GM19023 (cell line): ENCODE measurements at regions not wholly inside any gene's neighbourhood (a gene's known extent, or its start where the extent isn't known, plus 50 kb on each side); places are given as distances from the start of the nearest gene placed in this dataset.
"Not testable (repeated sequence)": the region's sequence is repeated elsewhere in the genome, so short reads cannot be mapped to it uniquely, and the experiment has no call there.

Source experiments
- ATAC-seq: cut with Tn5 transposase; IDR thresholded peaks from one replicate; pipeline ENCODE4 v1.9.1; 2021; ENCODE audit warnings: mild to moderate bottlenecking, moderate library complexity; ENCODE audit not compliant: unreplicated experiment

DNA sequence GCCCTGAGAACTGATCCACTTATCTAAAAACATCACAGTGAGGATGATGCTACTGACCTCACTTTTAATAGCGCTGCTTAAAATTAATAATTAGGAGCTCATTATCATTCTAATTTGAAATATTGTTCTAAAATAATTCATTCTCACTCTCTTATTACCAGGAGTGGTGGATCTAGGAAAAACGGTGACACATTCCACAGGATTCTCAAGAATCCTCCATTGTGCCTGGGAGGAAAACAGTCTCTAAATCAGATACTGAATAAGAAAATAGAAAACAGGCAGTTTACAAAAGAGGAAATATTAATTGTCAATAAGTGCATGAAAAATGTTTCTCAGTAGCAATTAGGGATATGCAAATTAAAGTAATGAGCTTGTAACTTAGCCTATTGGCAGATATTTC lies 187.4 kb downstream of the TENT5A start:
- no peak for ATAC-seq

DNA sequence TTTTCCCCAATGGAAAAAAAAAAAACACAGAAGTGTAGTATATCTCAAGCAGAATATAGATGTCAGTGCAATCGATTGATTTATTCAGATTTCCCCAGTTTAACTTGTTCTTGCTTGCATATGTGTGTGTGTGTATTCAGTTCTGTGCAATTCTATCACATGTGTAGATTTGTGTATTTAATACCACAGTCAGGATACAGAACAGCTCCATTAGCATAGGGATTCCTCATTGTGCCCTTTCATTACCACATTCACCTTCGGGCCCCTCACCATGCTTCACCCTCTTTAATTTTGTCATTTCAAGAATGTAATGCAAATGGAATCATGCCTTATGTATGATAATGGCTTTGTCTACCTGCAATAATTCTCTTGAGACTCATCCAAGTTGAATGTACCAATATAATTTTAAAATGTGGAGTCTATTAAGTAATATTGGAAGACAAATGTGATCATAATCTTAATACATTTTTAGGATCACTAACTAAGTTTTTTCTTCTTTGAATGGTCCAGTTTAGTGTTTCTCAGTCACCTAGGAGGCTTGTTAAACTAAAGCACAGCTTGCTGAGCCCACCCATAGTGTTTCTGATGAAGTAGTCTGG lies 187.9 kb downstream of the TENT5A start:
- ATAC-seq, result no peak

DNA sequence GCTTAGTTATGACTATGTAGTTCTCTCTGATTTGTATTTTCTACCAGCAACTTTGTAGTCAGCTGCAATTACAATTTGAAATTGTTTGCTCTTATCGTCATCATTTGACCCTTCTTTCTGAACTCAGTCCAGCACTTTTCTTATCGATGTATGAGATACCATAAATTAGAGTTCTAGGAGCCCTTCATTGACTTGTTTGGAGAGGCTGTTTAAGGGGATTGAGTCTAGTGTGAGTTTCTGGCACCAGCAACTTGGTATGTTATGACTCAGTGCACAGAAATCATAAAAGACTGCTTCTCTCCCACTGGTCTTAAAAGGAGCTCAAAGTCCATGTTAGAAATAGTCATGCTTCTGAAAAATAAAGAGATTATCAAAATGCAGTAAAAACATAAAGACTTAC lies 190.3 kb downstream of the TENT5A start:
- no peak for ATAC-seq

DNA sequence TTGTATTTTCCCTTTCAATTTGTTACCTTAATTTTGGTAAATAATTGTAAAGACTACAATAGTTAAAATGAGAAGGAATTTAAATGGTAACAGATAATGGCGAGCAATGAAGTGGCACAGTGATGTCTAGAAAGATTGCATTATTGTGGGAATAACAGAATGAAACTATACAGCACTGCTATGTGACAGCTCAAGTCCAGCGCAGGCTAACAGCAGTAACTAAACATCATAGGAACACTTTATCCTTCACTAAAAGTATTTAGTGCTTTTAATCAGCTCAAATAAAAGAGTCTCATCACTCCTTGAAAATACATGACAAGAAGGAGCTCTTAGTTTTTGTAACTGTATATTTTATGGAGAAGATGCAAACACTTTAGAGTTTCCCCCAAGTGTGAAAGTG lies 190.8 kb downstream of the TENT5A start:
- ATAC-seq, result no peak

DNA sequence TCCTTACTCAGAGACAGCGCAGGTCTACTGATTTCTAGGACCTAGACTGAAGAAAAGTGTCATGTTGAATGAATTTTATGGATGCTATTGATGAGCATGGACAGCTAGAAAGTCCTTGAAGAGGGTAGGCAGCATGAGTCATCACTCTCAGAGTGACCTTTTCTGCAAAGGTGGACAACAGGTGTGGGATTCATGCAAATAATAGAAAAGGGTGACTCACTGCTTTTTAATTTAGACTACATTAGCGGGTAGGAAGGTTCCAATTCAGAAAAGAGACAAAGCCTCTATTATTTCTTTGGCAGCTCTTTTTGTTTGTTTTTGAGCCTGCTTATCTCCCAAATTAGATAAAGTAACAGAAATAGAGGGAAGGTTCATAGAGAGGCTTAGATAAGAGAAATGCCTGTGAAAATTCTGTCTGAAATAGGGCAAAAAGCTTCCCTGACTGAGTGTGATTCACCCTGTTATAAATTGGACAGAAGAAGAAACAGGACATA lies 191.4 kb downstream of the TENT5A start:
- no peak for ATAC-seq

GRCh38 chr6:81557811-81558210 lies 194.7 kb downstream of the TENT5A start:
- ATAC-seq, result no peak

GRCh38 chr6:81556551-81556950 lies 195.9 kb downstream of the TENT5A start:
- ATAC-seq, result no peak

DNA sequence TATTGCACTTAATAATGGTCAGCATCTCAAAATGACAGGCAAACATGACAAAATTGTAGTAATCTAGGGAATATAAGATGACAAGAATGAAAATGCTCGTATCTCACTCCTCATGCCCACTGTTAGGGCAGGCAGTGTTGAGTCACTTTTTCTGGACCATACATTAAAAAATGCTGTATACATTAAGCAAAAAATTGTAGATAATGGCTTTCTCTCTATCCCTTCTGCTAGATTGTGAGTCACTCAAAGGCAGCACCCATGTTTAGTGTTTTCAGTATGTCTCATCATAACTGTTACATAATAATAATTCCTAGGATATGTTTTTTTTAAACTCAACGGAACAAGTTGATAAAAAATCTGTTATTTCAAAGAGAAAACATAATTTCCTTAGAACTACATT lies 199.3 kb downstream of the TENT5A start:
- no peak for ATAC-seq

- ATAC-seq, result no peak
These were observed 199.8 kb downstream of the TENT5A start for GRCh38 chr6:81552644-81553043.

- ATAC-seq, result no peak
These were observed 205.3 kb downstream of the TENT5A start for GRCh38 chr6:81547149-81547548.

DNA sequence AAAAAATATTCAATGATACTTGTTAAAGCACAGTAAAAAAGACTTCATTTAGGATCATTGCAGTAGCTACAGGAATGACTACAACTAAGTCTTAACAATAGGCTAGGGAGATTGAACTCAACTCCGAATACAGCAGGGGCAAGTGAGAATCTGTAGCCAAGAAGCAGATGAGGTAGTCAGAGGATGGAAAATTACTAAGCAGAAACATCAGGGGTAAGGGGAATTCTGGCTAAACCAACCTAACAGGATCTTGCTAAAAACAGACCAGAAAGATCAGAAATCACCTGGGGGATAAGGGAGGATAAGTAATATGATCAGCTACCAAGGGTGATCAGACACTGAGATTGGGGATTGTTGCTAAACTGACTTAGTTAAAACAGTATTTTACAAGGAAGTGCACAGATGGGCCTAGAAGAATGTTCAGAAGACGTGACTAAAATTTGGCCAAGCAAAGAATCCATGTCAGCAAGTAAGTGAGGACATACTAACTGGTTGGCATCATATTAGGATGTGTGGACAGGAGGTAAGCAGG lies 217.5 kb downstream of the TENT5A start:
- ATAC-seq, result no peak

- no peak for ATAC-seq
These were observed 220.5 kb downstream of the TENT5A start for GRCh38 chr6:81531869-81532561.

DNA sequence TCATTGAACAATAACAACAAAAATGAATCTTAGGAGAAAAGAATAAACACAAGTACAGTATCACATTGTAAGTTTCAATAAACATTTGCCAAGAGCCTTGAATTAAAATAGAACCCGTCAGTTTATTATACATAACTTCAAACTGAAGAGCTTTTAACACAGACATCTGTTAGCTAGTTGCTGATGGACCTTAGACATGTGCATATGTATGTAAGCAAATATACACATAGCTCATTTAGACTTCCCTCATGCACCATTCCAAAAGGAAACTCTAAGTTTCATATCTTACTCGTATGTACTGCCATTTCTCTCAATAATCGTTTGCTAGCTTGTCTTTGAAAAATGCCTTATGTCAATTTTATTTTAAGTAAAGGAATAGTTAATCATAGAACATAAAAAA lies 235.0 kb downstream of the TENT5A start:
- ATAC-seq, result no peak

- ATAC-seq, result no peak
These were observed 236.7 kb downstream of the TENT5A start for GRCh38 chr6:81515562-81516453.

DNA sequence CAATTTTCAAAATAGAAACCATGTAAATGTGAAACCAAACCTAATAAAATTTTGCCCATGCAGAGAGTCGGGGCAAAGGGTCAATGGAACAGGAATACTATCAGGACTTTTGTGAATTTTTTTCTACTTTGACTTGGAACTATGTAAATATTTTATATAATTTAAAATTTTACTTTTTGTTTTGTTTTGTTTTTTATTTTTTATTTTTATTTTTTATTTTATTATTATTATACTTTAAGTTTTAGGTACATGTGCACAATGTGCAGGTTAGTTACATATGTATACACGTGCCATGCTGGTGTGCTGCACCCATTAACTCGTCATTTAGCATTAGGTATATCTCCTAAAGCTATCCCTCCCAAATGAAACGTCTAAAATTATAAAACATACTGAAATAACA lies 238.3 kb downstream of the TENT5A start:
- ATAC-seq, result not testable (repeated sequence)

DNA sequence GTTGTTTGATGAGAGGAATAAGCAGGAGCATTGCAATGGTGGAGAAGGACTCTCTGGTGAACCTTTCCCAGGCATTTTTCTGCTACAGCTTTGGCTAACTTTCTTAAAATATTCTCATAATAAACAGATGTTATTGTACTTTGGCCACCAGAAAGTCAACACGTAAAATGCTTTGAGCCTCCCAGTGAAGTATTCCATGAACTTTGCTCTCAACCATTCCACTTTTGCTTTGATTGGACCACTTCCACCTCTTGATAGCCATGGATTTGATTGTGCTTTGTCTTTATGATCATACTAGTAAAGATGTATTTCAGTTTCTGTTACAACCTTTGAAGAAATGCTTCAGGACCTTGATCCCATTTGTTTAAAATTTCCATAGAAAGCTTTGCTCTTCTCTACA lies 241.1 kb downstream of the TENT5A start:
- no peak for ATAC-seq

DNA sequence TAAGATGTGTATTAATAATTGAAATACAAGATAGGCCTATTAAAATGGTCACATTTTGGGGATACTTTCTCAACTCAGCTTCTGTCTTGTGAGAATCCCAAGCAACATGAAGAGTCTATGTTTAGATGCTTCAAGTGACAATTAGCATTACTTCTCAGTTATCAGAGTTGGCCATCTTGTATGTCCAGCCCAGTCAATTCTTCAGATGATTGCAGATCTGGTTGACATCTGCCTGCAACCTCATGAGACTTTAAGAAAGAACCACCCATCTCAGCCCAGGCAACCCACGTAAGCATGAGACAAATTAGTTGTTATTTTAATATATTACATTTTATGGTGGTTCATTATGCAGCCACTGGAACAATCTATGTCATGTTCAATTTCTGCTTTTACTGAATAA lies 256.5 kb downstream of the TENT5A start:
- ATAC-seq, result no peak

- no peak for ATAC-seq
These were observed 260.9 kb downstream of the TENT5A start for GRCh38 chr6:81491454-81492101.

DNA sequence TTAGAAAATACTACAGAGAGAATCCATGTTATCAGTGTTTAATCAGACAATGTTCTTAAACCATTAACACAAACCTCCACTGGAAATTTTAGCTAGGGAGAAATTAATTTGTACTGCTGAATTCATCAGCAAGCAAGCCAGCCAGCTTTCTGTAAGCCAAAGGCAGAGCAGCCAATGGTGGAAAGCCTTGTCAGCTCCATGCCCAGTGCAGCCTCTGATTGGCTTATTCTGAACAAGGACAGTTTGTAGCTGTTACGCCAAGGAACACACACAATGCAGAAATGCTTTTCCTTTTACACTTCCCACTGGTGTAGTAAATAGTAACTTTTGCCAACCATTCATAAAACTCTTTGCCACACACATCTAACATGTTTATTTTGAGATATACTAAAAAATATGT lies 265.0 kb downstream of the TENT5A start:
- no peak for ATAC-seq

GRCh38 chr6:81486234-81486633 lies 266.2 kb downstream of the TENT5A start:
- ATAC-seq, result no peak

DNA sequence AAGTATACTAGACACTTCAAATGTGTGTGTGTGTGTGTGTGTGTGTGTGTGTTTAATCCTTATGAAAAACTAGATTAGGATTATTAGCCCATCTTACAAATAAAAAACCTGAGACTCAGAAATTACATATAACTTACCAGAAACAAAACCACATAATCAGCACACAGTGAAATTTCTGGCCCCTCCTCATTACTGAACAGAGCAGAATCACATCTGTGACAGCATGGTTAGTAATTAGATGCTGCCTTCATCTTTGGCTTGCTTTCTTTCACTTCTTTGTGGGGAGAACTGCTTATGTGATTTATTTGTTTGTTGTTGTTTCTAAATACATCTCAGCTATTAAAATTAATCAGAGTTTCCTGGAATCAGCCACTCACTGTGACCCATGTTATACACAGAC lies 267.1 kb downstream of the TENT5A start:
- ATAC-seq, result no peak
